ENCODE measurements at regions not wholly inside any gene's neighbourhood (a gene's known extent, or its start where the extent isn't known, plus 50 kb on each side); places are given as distances from the start of the nearest gene placed in this dataset.
"Not testable (repeated sequence)": the region's sequence is repeated elsewhere in the genome, so short reads cannot be mapped to it uniquely, and the experiment has no call there.

DNA sequence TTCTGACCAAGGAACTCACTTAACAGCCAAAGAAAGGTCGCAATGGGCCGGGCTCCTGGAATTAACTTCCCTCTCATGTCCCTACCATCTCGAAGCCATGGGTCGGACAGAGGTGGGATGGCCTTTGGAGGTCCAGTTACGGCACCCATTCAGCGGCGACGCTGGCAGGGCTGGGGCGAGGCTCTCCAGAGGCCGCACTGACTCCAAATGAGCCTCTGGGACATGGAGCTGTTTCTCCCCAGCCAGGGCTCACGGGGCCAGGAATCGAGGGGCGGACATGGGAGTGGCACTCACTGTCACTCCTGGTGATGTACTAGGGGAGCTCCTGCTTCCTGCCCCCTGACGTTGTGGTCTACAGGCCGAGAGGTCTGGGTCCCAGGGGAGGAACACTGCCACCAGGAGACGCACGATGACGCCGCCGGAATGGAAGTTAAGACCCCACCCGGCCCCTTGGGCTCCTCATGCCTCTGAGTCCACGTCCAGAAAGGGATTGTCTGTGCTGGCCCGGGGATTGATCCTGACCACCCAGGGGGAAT is 60.7 kb upstream of the METRNL start:
- DNase-seq (ENCODE audit: low read depth): no peak

DNA sequence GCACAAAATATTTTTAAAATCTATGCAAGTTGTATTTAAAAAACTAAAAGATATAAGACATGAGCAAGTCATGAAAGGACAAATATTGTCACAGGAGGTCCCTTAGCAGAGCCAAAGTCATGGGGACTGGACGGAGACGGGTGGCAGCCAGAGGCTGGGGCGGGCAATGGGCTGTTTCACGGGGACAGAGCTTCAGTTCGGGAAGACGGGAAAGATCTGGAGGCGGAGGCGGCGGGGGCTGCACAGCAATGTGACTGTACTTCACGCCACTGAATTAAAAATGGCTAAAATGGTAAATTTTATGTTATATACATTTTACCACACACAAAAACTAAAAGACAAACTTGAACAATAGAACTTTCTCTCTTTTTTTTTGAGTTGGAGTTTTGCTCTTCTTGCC is 60.0 kb upstream of the METRNL start:
- no peak for DNase-seq (ENCODE audit: low read depth)

DNA sequence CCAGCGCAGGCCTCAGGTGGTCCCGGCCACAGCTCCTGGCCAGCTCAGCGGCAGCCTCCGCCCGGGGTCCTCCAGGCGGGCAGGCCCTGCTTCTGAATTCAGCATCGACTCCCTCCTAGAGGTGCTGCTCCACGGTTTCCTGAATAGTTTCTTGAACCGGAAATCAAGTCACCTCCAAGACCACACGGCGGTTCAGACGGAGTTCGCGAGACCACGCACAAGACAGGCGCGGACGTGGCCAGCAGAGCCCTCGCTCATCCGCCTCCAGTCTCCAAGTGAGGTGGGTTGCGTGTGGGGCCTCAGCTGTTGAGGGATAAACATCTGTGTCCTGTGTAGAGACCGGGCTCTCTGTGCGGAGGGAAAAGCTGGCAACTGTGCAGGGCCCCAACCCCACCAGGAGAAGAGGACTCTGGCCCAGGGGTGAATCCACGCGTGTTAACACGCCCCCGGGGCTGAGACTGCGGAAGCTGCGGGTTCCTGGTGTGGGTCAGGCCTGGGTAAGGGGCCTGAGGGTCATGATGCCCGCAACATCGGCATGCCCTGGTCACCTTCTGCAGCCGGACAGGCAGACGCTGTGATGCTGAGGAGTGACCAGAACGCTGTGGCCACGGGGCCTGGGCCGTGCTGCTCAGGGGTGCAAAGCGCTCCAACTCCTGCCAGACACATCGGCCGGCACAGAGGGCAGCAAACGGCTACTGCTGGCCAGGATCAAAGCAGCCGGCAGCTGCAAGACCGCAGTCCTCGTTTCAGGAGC is 55.0 kb upstream of the METRNL start:
- DNase-seq (ENCODE audit: low read depth): no peak

DNA sequence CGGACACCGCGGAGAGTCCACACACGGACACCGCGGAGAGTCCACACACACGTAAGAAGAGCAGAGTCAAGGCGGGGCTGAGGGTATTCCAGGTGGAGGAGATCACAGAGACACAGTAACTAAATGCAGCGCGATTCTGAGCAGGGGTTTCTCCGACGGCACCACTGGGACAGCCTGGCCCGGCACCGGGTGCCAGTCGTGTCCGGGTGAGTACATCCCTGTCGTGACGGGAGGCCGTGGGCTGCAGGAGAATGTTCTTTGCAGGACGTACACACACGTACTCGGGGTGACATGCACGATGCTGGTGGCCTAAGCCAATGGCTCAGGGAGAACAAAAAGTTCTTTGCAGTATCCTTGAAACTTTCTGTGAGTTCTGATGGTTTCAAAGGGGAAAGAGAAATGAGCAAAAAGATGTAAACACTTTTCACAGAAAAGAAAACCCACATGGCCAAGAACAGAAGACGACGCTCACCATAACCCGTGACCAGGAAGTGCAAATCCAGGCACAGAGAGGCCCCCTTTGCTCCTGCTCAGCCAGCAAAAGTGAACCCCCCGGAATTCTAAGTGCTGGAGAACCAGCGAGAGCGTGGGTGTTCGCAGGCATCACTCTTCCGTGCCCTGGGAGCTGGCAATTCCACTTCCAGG is 53.7 kb upstream of the METRNL start:
- DNase-seq (ENCODE audit: low read depth): no peak

DNA sequence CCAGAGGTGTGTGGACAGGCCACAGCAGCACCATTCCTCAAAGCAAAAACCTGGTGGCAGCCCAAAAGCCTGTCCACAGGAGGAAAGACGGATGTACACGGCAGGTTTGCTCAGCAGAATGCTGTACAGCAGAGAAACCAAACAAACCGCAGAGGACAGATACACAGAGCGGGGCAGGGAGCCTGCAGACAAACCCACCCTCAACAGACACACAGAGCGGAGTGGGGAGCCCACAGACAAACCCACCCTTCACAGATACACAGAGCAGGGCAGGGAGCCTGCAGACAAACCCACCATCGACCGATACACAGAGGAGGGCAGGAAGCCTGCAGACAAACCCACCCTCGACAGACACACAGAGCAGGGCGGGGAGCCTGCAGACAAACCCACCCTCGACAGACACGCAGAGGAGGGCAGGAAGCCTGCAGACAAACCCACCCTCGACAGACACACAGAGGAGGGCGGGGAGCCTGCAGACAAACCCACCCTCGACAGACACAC is 53.0 kb upstream of the METRNL start:
- DNase-seq (ENCODE audit: low read depth): no peak

DNA sequence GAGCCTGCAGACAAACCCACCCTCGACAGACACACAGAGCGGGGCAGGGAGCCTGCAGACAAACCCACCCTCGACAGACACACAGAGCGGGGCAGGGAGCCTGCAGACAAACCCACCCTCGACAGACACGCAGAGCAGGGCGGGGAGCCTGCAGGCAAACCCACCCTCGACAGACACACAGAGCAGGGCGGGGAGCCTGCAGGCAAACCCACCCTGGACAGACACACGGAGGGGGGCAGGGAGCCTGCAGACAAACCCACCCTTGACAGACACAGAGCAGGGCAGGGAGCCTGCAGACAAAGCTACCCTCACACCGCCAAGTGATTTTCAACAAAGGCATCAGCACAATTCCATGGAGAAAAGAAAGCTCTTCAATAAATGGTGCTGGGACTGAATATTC is 52.5 kb upstream of the METRNL start:
- not testable (repeated sequence) for DNase-seq (ENCODE audit: low read depth)

DNA sequence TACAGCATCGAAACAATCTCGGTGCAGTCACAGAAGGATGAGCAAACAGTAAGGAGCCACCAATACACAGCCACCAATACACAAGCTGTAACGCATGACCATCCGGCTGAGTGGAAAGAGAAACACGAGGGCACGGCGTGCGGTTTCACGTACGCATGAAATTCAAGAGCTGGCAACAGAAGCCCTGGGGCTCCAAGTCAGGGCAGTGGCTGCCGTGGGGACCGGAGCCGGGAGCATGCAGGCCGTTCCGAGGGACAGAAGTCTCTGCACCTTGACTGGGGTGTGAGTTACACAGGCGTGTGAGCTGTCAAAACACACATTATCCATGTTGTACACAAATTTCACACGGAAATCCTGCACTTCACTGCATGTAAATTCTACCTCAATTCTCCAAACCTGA is 50.6 kb upstream of the METRNL start:
- no peak for DNase-seq (ENCODE audit: low read depth)

DNA sequence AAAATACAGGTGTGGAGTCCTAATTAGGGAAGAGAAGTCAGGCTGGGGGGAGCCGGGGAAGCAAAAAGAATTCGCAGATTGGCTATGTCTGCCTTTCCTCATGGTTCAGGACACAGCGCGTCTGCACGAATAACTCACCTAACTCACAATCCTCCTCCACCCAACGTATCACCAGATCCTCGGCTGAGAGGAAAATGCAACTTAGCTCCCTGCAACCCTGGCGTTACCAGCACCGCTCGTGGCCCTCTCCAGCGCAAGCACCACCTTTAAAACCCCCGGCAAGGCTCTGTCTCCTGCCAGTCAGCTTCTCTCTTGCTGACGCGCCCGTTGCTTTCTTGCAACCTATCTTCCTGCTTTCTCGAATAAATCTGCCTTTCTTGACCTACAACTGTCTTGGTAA is 49.8 kb upstream of the METRNL start:
- no peak for DNase-seq (ENCODE audit: low read depth)
